ENCODE measurements at regions not wholly inside any gene's neighbourhood (a gene's known extent, or its start where the extent isn't known, plus 50 kb on each side); places are given as distances from the start of the nearest gene placed in this dataset.

GRCh38 chr21:43364261-43364510, 62.7 kb downstream of the SIK1 start:
- in situ Hi-C loops (cut with HindIII; ENCODE audit: low sequenced_read_pairs) = no loop called here
- TF ChIP-seq CTCF (IDR thresholded peaks at IDR 0.05; ENCODE audit: low read depth, low read length, missing control alignments) = no peak
- H3K4me3 ChIP-seq (ENCODE audit: low read depth, low read length) = no peak overlapping the region
- DNase-seq (ENCODE audit: low read depth) = no peak

GRCh38 chr21:43363506-43364260, 63.2 kb downstream of the SIK1 start:
- DNase-seq (ENCODE audit: low read depth) = no peak
- TF ChIP-seq CTCF (IDR thresholded peaks at IDR 0.05; ENCODE audit: low read depth, low read length, missing control alignments) = no peak
- in situ Hi-C loops (cut with HindIII; ENCODE audit: low sequenced_read_pairs) = no loop called here
- H3K4me3 ChIP-seq (ENCODE audit: low read depth, low read length) = no peak overlapping the region

GRCh38 chr21:43362915-43363314, 64.0 kb downstream of the SIK1 start:
- no peak overlapping the region for H3K4me3 ChIP-seq (ENCODE audit: low read depth, low read length)
- DNase-seq (ENCODE audit: low read depth) = peak; percentile 42
- TF ChIP-seq CTCF (IDR thresholded peaks at IDR 0.05; ENCODE audit: low read depth, low read length, missing control alignments) = no peak
- in situ Hi-C loops (cut with HindIII; ENCODE audit: low sequenced_read_pairs) = no loop called here

GRCh38 chr21:43362321-43362791, 64.6 kb downstream of the SIK1 start:
- no peak for TF ChIP-seq CTCF (IDR thresholded peaks at IDR 0.05; ENCODE audit: low read depth, low read length, missing control alignments)
- H3K4me3 ChIP-seq (ENCODE audit: low read depth, low read length) = no peak overlapping the region
- in situ Hi-C loops (cut with HindIII; ENCODE audit: low sequenced_read_pairs) = no loop called here
- peak; percentile 20 for DNase-seq (ENCODE audit: low read depth)

- H3K4me3 ChIP-seq (ENCODE audit: low read depth, low read length) = no peak overlapping the region
- DNase-seq (ENCODE audit: low read depth) = no peak
- no peak for TF ChIP-seq CTCF (IDR thresholded peaks at IDR 0.05; ENCODE audit: low read depth, low read length, missing control alignments)
- in situ Hi-C loops (cut with HindIII; ENCODE audit: low sequenced_read_pairs) = no loop called here
Measured at GRCh38 chr21:43361493-43362296, 65.2 kb downstream of the SIK1 start.

GRCh38 chr21:43361127-43361492, 65.8 kb downstream of the SIK1 start:
- H3K4me3 ChIP-seq (ENCODE audit: low read depth, low read length) = no peak overlapping the region
- in situ Hi-C loops (cut with HindIII; ENCODE audit: low sequenced_read_pairs) = no loop called here
- no peak for TF ChIP-seq CTCF (IDR thresholded peaks at IDR 0.05; ENCODE audit: low read depth, low read length, missing control alignments)
- DNase-seq (ENCODE audit: low read depth) = no peak
